22Rv1 (cell line): ENCODE measurements at regions not wholly inside any gene's neighbourhood (a gene's known extent, or its start where the extent isn't known, plus 50 kb on each side); places are given as distances from the start of the nearest gene placed in this dataset.

Source experiments
- H3K27ac ChIP-seq: fragments of 450-650 bp; 2 replicates; pipeline ENCODE4 v1.5.1; 2017
- ZFX ChIP-seq: fragments of 450-650 bp; IDR thresholded peaks from 2 replicates; pipeline ENCODE4 v1.6.1; 2017; ENCODE audit warnings: antibody characterized with exemption, borderline replicate concordance
- TF ChIP-seq, protein P1 (sequence below): fragments of 450-650 bp; IDR thresholded peaks from 2 replicates; pipeline ENCODE4 v1.5.1; 2017; ENCODE audit warnings: mild to moderate bottlenecking

DNA sequence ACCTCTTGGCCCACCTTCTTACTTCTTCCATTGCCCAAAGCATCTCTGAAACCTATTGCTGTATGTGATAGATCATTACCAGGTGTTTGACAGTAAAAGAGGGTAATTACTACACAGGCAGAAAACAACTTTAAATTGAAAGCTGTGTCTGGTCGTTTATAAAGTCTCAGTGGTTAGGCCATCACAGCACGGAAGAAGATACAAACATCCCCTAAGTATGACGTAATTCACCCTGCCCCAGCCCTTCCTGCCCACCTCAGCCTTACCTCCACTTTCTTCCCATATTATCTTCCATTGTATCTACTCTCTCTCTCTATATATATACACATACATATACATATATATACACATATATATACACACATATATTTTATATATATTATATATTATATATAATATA is 805.8 kb upstream of the PABPC4L start:
- no peak overlapping the region for H3K27ac ChIP-seq
- TF ChIP-seq, protein P1, sequence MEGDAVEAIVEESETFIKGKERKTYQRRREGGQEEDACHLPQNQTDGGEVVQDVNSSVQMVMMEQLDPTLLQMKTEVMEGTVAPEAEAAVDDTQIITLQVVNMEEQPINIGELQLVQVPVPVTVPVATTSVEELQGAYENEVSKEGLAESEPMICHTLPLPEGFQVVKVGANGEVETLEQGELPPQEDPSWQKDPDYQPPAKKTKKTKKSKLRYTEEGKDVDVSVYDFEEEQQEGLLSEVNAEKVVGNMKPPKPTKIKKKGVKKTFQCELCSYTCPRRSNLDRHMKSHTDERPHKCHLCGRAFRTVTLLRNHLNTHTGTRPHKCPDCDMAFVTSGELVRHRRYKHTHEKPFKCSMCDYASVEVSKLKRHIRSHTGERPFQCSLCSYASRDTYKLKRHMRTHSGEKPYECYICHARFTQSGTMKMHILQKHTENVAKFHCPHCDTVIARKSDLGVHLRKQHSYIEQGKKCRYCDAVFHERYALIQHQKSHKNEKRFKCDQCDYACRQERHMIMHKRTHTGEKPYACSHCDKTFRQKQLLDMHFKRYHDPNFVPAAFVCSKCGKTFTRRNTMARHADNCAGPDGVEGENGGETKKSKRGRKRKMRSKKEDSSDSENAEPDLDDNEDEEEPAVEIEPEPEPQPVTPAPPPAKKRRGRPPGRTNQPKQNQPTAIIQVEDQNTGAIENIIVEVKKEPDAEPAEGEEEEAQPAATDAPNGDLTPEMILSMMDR, result no peak
- TF ChIP-seq ZFX, result no peak

DNA sequence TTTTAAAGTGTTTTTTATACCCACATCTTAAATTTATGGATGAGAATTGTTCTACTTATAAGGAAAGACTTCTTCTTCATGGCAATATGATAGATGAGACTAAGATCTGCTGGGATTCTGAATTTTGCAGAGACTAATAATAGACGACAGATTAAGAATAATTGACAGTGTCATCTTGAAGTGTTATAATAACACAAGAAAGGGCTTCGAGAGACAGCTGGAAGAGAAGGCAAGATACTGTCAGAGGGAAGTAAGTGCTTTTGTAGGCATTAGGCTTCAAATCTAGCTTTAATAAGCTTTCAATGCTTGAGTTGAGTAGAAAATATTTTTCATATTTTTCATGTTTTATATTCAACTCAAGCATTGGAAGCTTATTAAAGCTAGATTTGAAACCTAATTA is 797.6 kb upstream of the PABPC4L start:
- TF ChIP-seq ZFX, result no peak
- no peak overlapping the region for H3K27ac ChIP-seq

DNA sequence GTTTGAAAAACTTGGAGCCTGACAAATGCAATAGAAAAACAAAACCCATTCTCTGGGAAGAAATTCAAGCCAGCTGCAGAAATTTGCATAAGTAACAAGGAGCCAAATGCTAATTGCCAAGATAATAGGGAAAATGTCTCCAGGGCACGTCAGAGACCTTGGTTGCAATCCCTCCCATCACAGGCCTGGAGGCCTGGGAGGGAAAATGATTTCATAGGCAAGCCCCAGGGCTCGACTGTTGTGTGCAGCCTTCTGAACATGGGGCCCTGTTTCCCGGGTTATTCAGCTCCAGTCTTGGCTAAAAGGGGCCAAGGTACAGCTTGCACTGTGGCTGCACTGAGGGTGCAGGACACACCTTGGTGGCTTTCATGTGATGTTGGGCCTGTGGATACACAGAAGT is 760.4 kb upstream of the PABPC4L start:
- H3K27ac ChIP-seq, result no peak overlapping the region
- TF ChIP-seq, protein P1, result no peak
- TF ChIP-seq ZFX, result no peak

DNA sequence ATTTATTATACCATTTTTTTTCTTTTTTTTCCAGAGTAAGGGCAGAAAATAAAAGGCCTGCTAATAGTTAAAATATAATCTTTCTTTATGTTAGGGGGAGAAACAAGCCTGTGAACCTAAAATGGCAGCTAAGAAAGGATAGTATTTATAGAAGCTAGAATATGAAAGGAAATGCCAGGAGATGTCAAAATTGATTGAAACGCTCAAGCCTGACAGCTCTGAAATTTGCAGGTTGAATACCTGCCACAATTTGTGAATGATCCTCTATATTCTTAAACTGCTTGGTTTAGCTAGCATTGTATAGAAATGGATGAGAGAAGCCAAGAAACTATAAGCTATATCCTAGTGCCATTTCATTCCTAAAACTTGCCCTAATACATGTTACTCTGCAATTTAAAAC is 757.3 kb upstream of the PABPC4L start:
- H3K27ac ChIP-seq, result no peak overlapping the region
- TF ChIP-seq, protein P1, result no peak
- no peak for TF ChIP-seq ZFX

DNA sequence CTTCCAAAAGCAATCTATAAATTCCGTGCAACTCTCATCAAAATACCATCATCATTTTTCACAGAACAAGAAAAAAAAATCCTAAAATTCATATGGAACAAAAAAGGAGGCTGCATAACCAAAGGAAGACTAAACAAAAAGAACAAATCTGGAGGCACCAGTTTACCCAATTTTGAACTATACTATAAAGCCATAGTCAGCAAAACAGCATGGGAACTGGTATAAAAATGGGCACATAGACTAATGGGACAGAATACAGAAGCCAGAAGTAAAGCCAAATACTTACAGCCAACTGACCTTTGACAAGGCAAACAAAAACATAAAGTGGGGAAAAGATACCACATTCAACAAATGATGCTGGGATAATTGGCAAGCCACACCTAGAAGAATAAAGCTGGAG is 753.5 kb upstream of the PABPC4L start:
- TF ChIP-seq, protein P1, result no peak
- no peak for TF ChIP-seq ZFX
- H3K27ac ChIP-seq, result no peak overlapping the region

DNA sequence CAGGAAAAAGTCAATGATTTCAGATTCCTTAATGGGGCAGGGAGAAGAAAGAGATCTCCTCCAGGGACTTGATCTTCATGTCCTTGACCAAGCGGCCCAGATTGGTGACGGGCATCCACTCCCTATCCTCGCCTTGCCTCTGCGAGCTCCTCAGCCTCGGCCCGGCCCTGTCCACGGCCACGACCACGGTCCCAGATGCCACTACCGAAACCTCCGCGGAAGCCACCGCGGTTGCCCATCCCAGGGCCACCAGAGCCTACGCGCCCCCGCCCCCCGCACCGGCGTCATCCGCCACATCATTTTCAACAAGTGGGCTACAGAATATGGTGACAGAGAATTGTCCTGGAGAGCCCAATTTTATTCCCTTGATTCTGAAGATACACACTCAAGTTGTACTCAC is 751.2 kb upstream of the PABPC4L start:
- peak overlapping the region; percentile 47 for H3K27ac ChIP-seq
- TF ChIP-seq, protein P1, result no peak
- no peak for TF ChIP-seq ZFX

DNA sequence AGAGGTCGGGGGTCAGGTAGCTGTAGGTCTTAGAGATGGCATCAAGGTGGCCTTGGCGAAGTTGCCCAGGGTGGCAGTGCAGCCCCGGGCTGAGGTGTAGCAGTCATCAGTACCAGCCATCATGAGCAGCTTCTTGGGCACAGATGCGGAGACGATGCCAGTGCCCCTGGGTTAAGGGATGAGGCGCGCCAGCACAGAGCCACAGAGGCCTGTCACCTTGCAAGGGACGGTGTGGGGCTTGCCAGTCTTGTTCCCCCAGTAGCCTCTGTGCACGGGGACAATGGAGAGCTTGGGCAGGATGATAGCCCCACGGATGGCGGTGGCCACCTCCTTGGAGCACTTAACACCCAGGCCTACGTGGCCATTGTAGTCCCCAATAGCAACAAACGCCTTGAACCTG is 750.7 kb upstream of the PABPC4L start:
- TF ChIP-seq, protein P1, result no peak
- TF ChIP-seq ZFX, result no peak
- no peak overlapping the region for H3K27ac ChIP-seq

DNA sequence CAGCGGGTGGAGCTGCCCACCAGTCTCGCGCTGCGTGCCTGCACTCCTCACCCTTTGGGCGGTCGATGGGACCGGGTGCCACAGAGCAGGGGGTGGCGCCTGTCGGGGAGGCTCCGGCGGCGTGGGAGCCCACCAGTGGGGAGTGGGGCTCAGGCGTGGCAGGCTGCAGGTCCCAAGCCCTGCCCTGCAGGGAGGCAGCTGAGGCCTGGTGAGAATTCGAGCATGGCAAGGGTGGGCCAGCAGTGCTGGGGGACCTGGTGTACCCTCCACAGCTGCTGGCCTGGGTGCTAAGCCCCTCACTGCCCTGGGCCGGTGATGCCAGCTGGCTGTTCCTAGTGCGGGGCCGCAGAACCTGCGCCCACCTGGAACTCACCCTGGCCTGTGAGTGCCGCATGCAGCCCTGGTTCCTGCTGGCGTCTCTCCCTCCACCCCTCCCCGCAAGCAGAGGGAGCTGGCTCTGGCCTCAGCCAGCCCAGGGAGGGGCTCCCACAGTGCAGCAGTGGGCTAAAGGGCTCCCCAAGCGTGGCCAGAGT is 746.6 kb upstream of the PABPC4L start:
- H3K27ac ChIP-seq, result no peak overlapping the region
- no peak for TF ChIP-seq ZFX
- TF ChIP-seq, protein P1, result no peak
